ENCODE measurements at regions not wholly inside any gene's neighbourhood (a gene's known extent, or its start where the extent isn't known, plus 50 kb on each side); places are given as distances from the start of the nearest gene placed in this dataset.

DNA sequence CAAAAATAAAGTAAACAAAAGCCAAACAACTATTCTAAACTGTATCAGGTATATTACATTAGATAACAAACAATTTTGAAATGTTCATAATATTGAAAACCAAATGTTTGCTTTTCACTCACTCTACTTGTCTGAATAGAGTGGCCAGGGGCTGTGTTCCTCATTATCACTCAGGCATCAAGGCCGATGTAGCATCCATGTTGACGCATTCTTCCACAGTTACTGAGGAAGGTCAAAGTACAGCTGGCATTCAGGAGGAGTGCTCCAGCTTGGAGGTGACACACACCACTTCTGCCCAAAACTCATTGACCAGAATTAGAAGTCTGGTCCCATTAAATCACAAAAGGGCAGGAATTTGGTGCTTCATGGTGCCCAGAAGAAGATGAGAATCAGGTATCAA is 137.6 kb upstream of the MANEA start:
- TF ChIP-seq CTCF (IDR thresholded peaks at IDR 0.05) (no peak), POLR2A (IDR thresholded peaks at IDR 0.05) (no peak)

All from testis (tissue), 2 donors.